GM13976 (cell line): ENCODE measurements at regions not wholly inside any gene's neighbourhood (a gene's known extent, or its start where the extent isn't known, plus 50 kb on each side); places are given as distances from the start of the nearest gene placed in this dataset.

Experiments
- DNase-seq: peaks from one replicate; pipeline ENCODE4 v3.0.0; 2012; ENCODE audit warnings: low spot score
- CTCF ChIP-seq: IDR thresholded peaks from 2 replicates; pipeline ENCODE4 v1.5.1; 2012; ENCODE audit warnings: borderline replicate concordance, mild to moderate bottlenecking; ENCODE audit not compliant: insufficient read depth; ENCODE audit errors: extremely low read depth, missing control alignments, control extremely low read depth
- in situ Hi-C: fragments of 300-500 bp; cut with MboI; formaldehyde crosslinking; loops from one replicate; pipeline ENCODE4 v1.12.0; 2022; ENCODE audit warnings: low sequenced_read_pairs, mixed read lengths, inconsistent platforms; ENCODE audit not compliant: unreplicated experiment

- no peak for DNase-seq
- no peak for TF ChIP-seq CTCF
- in situ Hi-C loops, result no loop called here
Observed at GRCh38 chrX:71000139-71000538, 68.0 kb downstream of the SNX12 start.

DNA sequence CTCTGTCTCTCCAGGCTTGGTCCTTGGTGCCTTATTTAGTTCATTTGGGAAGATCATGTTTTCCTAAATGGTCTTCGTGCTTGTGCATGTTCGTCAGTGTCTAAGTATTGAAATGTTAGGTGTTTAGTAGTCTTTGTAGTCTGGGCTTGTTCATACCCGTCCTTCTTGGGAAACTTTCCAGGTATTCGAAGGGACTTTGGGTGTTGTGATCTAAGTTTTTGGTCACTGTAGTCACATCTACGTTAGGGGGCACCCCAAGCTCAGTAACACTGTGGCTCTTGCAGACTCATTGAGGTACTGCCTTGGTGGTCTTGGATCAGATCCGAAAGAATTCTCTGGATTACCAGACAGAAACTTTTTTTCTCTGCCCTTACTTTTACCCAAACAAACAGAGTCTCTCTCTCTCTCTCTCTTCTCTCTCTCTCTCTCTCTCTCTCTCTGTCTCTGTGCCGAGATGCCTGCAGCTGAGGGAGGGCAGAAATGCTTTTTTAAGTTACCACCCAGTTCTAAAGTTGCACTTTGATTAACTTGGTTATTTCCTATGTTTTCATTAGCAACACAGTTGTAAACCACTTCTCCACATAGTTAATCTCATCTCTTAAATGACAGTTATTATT, 67.6 kb upstream of the SLC7A3 start:
- peak; percentile 22 for TF ChIP-seq CTCF
- in situ Hi-C loops, result loop anchor here (25.0 kb wide), 1 partner anchor 339 kb away; no protein-coding TSS in a partner anchor
- no peak for DNase-seq

GRCh38 chrX:70995338-70995737, 64.4 kb upstream of the SLC7A3 start:
- in situ Hi-C loops, result loop anchor here (25.0 kb wide), 1 partner anchor 342 kb away; no protein-coding TSS in a partner anchor
- no peak for DNase-seq
- TF ChIP-seq CTCF, result no peak

- TF ChIP-seq CTCF, result no peak
- no peak for DNase-seq
- in situ Hi-C loops, result loop anchor here (25.0 kb wide), 1 partner anchor 349 kb away; no protein-coding TSS in a partner anchor
Observed at GRCh38 chrX:70988425-70988824, 57.5 kb upstream of the SLC7A3 start.
